GM23338 (cell line): ENCODE measurements at regions not wholly inside any gene's neighbourhood (a gene's known extent, or its start where the extent isn't known, plus 50 kb on each side); places are given as distances from the start of the nearest gene placed in this dataset.

ENCODE experiments used
- ATAC-seq: fragments of 200-7000 bp; cut with Tn5 transposase; 3 replicates; pipeline ENCODE4 v1.9.1; 2020
- DNase-seq: peaks from one replicate; pipeline ENCODE4 v3.0.0-alpha.2; 2015; ENCODE audit warnings: low spot score
- H2AFZ ChIP-seq: fragments of 200-600 bp; sonication (generic); 2 replicates; pipeline ENCODE4 v1.8.0; 2016; ENCODE audit warnings: antibody characterized with exemption, mild to moderate bottlenecking, moderate library complexity
- H3F3A ChIP-seq: fragments of 200-600 bp; sonication (generic); replicated peaks from 2 replicates; pipeline ENCODE4 v1.8.0; 2017; ENCODE audit warnings: antibody characterized with exemption, mixed run types, low read depth
- H3K27ac ChIP-seq: fragments of 200-600 bp; sonication (generic); 2 replicates; pipeline ENCODE4 v1.6.1; 2016; ENCODE audit warnings: low read depth
- H3K27me3 ChIP-seq: fragments of 200-600 bp; sonication (generic); 2 replicates; pipeline ENCODE4 v1.8.0; 2016; ENCODE audit warnings: mild to moderate bottlenecking, mixed run types, moderate library complexity; ENCODE audit not compliant: insufficient read depth
- H3K36me3 ChIP-seq: fragments of 200-600 bp; sonication (generic); 2 replicates; pipeline ENCODE4 v1.8.0; 2016; ENCODE audit warnings: mild to moderate bottlenecking; ENCODE audit not compliant: insufficient read depth
- H3K4me1 ChIP-seq: fragments of 200-600 bp; sonication (generic); 2 replicates; pipeline ENCODE4 v1.8.0; 2016; ENCODE audit warnings: mild to moderate bottlenecking, moderate library complexity; ENCODE audit not compliant: insufficient read depth
- H3K4me2 ChIP-seq: fragments of 200-600 bp; sonication (generic); 2 replicates; pipeline ENCODE4 v1.7.1; 2017; ENCODE audit warnings: mixed run types
- H3K4me3 ChIP-seq: fragments of 200-600 bp; sonication (generic); 2 replicates; pipeline ENCODE4 v1.6.1; 2016; ENCODE audit warnings: mixed run types
- H3K79me2 ChIP-seq: fragments of 200-600 bp; sonication (generic); replicated peaks from 2 replicates; pipeline ENCODE4 v1.8.0; 2017; ENCODE audit warnings: mild to moderate bottlenecking; ENCODE audit not compliant: insufficient read depth
- H3K9me2 ChIP-seq: fragments of 200-600 bp; sonication (generic); 2 replicates; pipeline ENCODE4 v1.8.0; 2017; ENCODE audit not compliant: insufficient read depth
- H4K20me1 ChIP-seq: fragments of 200-600 bp; sonication (generic); replicated peaks from 2 replicates; pipeline ENCODE4 v1.8.0; 2017; ENCODE audit warnings: mild to moderate bottlenecking; ENCODE audit not compliant: insufficient read depth
- H3K27ac Mint-ChIP-seq: 2 replicates; pipeline ENCODE4 v1.8.0; 2020; ENCODE audit warnings: inconsistent platforms, mild to moderate bottlenecking, moderate library complexity, mixed read lengths
- H3K27me3 Mint-ChIP-seq: 3 replicates; pipeline ENCODE4 v1.8.0; 2022; ENCODE audit warnings: low read depth, mild to moderate bottlenecking, moderate library complexity, mixed read lengths, inconsistent platforms; ENCODE audit not compliant: insufficient read depth, poor library complexity
- H3K36me3 Mint-ChIP-seq: 3 replicates; pipeline ENCODE4 v1.8.0; 2021; ENCODE audit warnings: low read depth, mild to moderate bottlenecking, inconsistent platforms, moderate library complexity, mixed read lengths
- H3K4me1 Mint-ChIP-seq: 3 replicates; pipeline ENCODE4 v1.8.0; 2020; ENCODE audit warnings: mild to moderate bottlenecking, inconsistent platforms, mixed read lengths
- H3K4me3 Mint-ChIP-seq: 3 replicates; pipeline ENCODE4 v1.8.0; 2021; ENCODE audit warnings: moderate library complexity, mild to moderate bottlenecking, inconsistent platforms, mixed read lengths
- H3K9me3 Mint-ChIP-seq: 3 replicates; pipeline ENCODE4 v1.8.0; 2020; ENCODE audit warnings: moderate library complexity, mild to moderate bottlenecking, inconsistent platforms, mixed read lengths
- CREB1 ChIP-seq: fragments of 250-450 bp; sonication (Bioruptor Pico); IDR thresholded peaks from 2 replicates; pipeline ENCODE4 v1.5.0; 2020; ENCODE audit warnings: low read depth, mild to moderate bottlenecking, moderate library complexity
- CTCF ChIP-seq, 2 experiments: fragments of 200-600 bp in 1 of 2; sonication (generic) in 1 of 2; conservative IDR thresholded peaks; 2 replicates each; pipeline versions ENCODE4 v1.5.1 to v1.6.1; 2016 to 2017; ENCODE audit warnings: antibody characterized with exemption in 2 of 2, low read depth in 2 of 2, mild to moderate bottlenecking in 2 of 2, moderate library complexity in 1 of 2
- EZH2 ChIP-seq: fragments of 200-600 bp; sonication (generic); IDR thresholded peaks from one replicate; pipeline ENCODE4 v1.8.0; 2017; ENCODE audit warnings: antibody characterized with exemption, mild to moderate bottlenecking, low read depth; ENCODE audit not compliant: unreplicated experiment
- EZH2phosphoT487 ChIP-seq: fragments of 200-600 bp; sonication (generic); IDR thresholded peaks from one replicate; pipeline ENCODE4 v1.8.1; 2018; ENCODE audit warnings: antibody characterized with exemption; ENCODE audit not compliant: unreplicated experiment
- JUNB ChIP-seq: IDR thresholded peaks from one replicate; pipeline ENCODE4 v1.6.1; 2016; ENCODE audit warnings: antibody characterized with exemption; ENCODE audit not compliant: unreplicated experiment
- POLR2AphosphoS5 ChIP-seq: IDR thresholded peaks from 2 replicates; pipeline ENCODE4 v1.6.1; 2016; ENCODE audit warnings: antibody characterized with exemption, low read depth
- REST ChIP-seq: IDR thresholded peaks from one replicate; pipeline ENCODE4 v1.6.1; 2018; ENCODE audit warnings: antibody characterized with exemption; ENCODE audit not compliant: unreplicated experiment
- STAT1 ChIP-seq: IDR thresholded peaks from one replicate; pipeline ENCODE4 v1.6.1; 2016; ENCODE audit warnings: antibody characterized with exemption; ENCODE audit not compliant: unreplicated experiment
- ZNF114 ChIP-seq: fragments of 250-450 bp; sonication (Bioruptor Pico); IDR thresholded peaks from 2 replicates; pipeline ENCODE4 v1.5.0; 2020; ENCODE audit warnings: mild to moderate bottlenecking, moderate library complexity
- ZNF331 ChIP-seq: fragments of 250-450 bp; sonication (Bioruptor Pico); IDR thresholded peaks from 2 replicates; pipeline ENCODE4 v1.5.0; 2020; ENCODE audit warnings: low read depth, mild to moderate bottlenecking, moderate library complexity
- TF ChIP-seq, protein P1 (sequence below): IDR thresholded peaks from 2 replicates; pipeline ENCODE4 v1.6.1; 2016; ENCODE audit warnings: antibody characterized with exemption

GRCh38 chr5:173807181-173807655 is 80.9 kb upstream of the CPEB4 start:
- Histone ChIP-seq H3K4me1 (no peaks in the 10 kb centered on the region), H3K4me3 (no peak overlapping the region), H4K20me1 (no peaks in the 10 kb centered on the region), H2AFZ (peak overlapping the region; percentile 38; the same call in 1 of the 2 replicates), H3K9me2 (peaks cover 13% of the 10 kb centered on the region; the same call in 1 of the 2 replicates), H3F3A (no peaks in the 10 kb centered on the region), H3K4me2 (no peak overlapping the region), H3K36me3 (no peaks in the 10 kb centered on the region), H3K79me2 (no peaks in the 10 kb centered on the region), H3K27me3 (no peaks in the 10 kb centered on the region), H3K27ac (no peak overlapping the region)
- TF ChIP-seq ZNF331 (no peak), POLR2AphosphoS5 (no peak), EZH2phosphoT487 (no peak), CREB1 (CRISPR knock-in tag) (no peak)
- no peak for DNase-seq
- Mint-ChIP-seq H3K36me3 (peaks cover 3% of the 10 kb centered on the region; the same call in 2 of the 3 replicates), H3K4me3 (no peak overlapping the region), H3K4me1 (no peaks in the 10 kb centered on the region), H3K9me3 (peaks cover 13% of the 10 kb centered on the region), H3K27me3 (peaks cover 5% of the 10 kb centered on the region), H3K27ac (no peak overlapping the region)
- ATAC-seq, result no peak

GRCh38 chr5:173808079-173808808 is 79.9 kb upstream of the CPEB4 start:
- Mint-ChIP-seq H3K4me1 (no peaks in the 10 kb centered on the region), H3K27me3 (peaks cover 5% of the 10 kb centered on the region)
- no peak for DNase-seq
- TF ChIP-seq JUNB (no peak), POLR2AphosphoS5 (no peak), EZH2phosphoT487 (no peak), EZH2 (no peak), REST (no peak), ZNF331 (no peak), CTCF (conservative IDR thresholded peaks at IDR 0.05; ENCODE audit: low read depth in 2 of 2) (no peak), STAT1 (no peak), ZNF114 (CRISPR knock-in tag) (no peak), CREB1 (CRISPR knock-in tag) (no peak)
- TF ChIP-seq, protein P1, sequence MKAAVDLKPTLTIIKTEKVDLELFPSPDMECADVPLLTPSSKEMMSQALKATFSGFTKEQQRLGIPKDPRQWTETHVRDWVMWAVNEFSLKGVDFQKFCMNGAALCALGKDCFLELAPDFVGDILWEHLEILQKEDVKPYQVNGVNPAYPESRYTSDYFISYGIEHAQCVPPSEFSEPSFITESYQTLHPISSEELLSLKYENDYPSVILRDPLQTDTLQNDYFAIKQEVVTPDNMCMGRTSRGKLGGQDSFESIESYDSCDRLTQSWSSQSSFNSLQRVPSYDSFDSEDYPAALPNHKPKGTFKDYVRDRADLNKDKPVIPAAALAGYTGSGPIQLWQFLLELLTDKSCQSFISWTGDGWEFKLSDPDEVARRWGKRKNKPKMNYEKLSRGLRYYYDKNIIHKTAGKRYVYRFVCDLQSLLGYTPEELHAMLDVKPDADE, result no peak

More at GRCh38 chr5:173808079-173808808, 79.9 kb upstream of the CPEB4 start:
- H3K4me3 Mint-ChIP-seq, result no peak overlapping the region
- H3K79me2 ChIP-seq, result no peaks in the 10 kb centered on the region
- H3K27ac Mint-ChIP-seq, result no peak overlapping the region
- H3K4me1 ChIP-seq, result no peaks in the 10 kb centered on the region
- H3K36me3 ChIP-seq, result no peaks in the 10 kb centered on the region
- no peak overlapping the region for H3K4me2 ChIP-seq
- peak overlapping the region; percentile 76; the same call in 1 of the 2 replicates for H2AFZ ChIP-seq
- ATAC-seq, result no peak
- H3F3A ChIP-seq, result no peaks in the 10 kb centered on the region
- no peak overlapping the region for H3K27ac ChIP-seq
- H3K9me2 ChIP-seq, result peaks cover 16% of the 10 kb centered on the region; the same call in 1 of the 2 replicates
- H3K27me3 ChIP-seq, result no peaks in the 10 kb centered on the region
- peaks cover 13% of the 10 kb centered on the region for H3K9me3 Mint-ChIP-seq
- H3K36me3 Mint-ChIP-seq, result peaks cover 3% of the 10 kb centered on the region; the same call in 2 of the 3 replicates
- H3K4me3 ChIP-seq, result no peak overlapping the region
- no peaks in the 10 kb centered on the region for H4K20me1 ChIP-seq
